ENCODE measurements at regions not wholly inside any gene's neighbourhood (a gene's known extent, or its start where the extent isn't known, plus 50 kb on each side); places are given as distances from the start of the nearest gene placed in this dataset.

DNA sequence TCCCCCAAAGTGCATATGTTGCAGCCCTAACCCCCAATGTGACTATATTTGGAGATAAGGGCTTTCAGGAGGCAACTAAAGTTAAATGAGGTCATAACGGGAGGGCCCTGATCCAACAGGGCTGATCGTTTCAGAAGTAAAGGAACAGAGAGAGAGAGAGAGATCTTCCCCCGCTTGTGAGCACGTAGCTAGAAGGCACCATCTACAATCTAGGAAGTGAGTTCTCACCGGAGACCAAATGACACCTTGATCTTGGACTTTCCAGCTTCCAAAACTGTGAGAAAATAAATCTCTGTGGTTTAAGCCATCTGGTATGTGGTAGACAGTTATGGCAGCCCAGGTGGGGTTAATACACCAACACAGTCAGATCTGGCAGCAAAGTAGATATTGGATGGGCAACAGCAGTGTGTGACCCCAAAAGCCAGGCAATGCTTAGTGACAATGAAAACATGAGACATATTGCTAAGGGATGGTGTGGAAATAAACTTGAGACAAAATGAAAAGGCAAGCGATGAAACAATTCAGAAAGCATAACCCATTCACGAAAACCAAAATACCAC, 147.2 kb upstream of the GSC start:
- Mint-ChIP-seq H3K27ac (no peak overlapping the region), H3K4me1 (no peaks in the 10 kb centered on the region), H3K36me3 (no peaks in the 10 kb centered on the region), H3K4me3 (peak overlapping the region in 1 of 4 donors; percentile 49), H3K9me3 (peaks cover 0 to 4% (median 3%) of the 10 kb centered on the region in 3 donors), H3K27me3 (peaks cover 5% of the 10 kb centered on the region)

DNA sequence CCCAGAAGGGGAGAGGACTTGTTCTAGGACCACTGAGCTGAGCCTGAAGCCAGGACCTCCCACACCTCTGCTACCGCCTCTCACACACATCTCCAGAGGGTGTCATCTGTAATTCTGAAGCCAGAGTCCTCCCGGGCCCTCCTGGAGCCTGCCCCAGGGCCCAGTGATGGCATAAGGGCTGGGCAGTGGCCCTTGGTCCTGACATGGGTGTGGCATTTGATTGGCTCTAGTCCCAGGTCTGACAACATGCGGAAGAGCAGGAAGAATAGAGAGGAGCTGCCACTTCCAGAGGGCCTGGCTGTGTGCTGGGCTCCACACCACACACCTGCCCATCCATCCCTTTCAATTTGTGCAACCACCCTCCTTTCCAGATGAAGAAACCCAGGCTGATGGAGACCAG, 144.3 kb upstream of the GSC start:
- Mint-ChIP-seq H3K4me3 (peak overlapping the region in 1 of 4 donors; percentile 69), H3K27ac (no peak overlapping the region), H3K9me3 (peaks cover 4 to 8% (median 8%) of the 10 kb centered on the region in 3 donors), H3K27me3 (peaks cover 4% of the 10 kb centered on the region), H3K4me1 (no peaks in the 10 kb centered on the region), H3K36me3 (no peaks in the 10 kb centered on the region)

DNA sequence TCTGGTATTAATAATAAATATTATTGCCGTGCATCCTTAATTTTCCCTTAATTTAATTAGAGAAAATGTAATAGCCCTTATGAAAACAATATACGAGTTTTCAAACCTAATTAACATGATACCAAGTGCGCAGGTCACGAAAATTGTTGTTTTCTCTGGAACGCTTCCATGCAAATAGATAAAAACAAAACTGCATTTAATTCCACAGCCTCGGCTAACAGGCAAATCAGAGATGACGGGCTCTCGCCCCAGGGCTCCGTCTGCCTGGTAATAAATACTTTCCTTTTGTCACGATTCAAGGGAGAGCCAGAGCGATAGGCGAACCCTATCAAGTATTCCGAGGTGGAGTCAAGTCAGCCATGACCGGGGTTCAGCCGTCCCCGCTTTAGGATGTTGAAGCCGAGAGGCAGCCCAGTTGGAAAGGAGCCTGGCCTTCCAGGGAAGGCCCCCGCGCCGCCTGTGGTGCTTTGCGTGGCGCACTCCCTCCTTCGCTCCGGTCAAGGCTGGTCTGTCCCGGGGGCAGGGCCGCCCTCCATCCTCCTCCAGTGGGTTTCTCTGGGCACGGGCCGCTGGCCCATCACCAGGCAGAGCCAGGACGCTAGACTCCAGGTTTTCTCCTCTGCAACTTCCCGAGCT, 137.8 kb upstream of the GSC start:
- Mint-ChIP-seq H3K9me3 (peaks cover 4 to 8% (median 5%) of the 10 kb centered on the region in 3 donors), H3K4me1 (no peaks in the 10 kb centered on the region), H3K4me3 (no peak overlapping the region), H3K36me3 (no peaks in the 10 kb centered on the region), H3K27me3 (peaks cover 1% of the 10 kb centered on the region), H3K27ac (no peak overlapping the region)

DNA sequence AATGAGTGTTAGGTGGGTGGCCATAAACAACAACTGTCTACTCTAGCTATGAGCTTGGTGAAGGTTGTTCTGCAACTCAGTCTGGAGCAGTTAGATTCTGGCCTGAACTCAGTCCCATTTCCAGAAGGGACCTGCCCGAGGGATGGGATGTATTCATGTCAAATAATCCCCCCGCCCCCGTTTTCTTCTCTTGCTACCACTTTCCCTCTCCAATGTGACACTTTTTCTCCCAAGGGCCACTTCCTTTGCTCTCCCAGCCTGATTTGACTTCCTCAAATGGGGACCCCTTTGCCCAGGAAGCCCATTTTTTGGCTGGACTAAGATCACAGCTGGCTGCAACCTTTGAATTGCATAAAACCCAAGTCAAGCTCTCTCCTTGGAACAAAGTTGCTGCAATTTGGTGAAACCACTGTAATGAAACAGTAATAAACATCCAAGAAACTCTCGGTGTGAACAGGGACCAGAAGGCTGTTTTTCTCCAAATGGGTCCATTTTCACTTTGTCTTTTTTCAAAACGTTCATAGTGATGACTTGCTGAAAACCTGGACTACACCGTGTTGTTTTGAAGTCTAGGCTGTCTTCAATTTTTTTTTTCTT, 137.2 kb upstream of the GSC start:
- no peak overlapping the region for H3K27ac Mint-ChIP-seq

DNA sequence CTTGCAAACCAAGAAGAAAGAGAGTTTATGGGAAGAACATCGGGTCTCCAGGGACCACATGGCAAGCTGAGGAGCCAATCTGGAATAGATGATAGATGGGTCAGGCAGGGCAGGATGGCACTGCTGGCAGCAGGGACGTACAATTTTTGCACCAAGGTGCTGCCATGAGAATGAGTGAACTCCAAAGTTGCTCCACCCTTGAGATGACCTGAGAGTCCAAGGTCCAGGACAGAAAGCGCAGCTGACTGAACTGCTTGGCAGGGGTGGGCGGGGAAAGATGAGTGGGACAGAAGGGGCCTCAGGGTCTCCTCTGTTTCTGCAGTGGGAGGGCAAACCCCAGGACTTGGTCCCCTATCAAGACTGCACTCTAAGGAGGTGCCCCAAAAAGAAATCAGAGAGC, 136.7 kb upstream of the GSC start:
- Mint-ChIP-seq H3K27me3 (peaks cover 1% of the 10 kb centered on the region), H3K36me3 (no peaks in the 10 kb centered on the region), H3K4me3 (no peak overlapping the region), H3K27ac (no peak overlapping the region), H3K9me3 (peaks cover 2 to 5% (median 3%) of the 10 kb centered on the region in 3 donors), H3K4me1 (no peaks in the 10 kb centered on the region)

More for the DNA sequence above, 137.2 kb upstream of the GSC start:
- Mint-ChIP-seq H3K4me1 (no peaks in the 10 kb centered on the region), H3K27me3 (peaks cover 1% of the 10 kb centered on the region), H3K4me3 (no peak overlapping the region), H3K9me3 (peaks cover 3 to 5% (median 4%) of the 10 kb centered on the region in 3 donors), H3K36me3 (no peaks in the 10 kb centered on the region)

DNA sequence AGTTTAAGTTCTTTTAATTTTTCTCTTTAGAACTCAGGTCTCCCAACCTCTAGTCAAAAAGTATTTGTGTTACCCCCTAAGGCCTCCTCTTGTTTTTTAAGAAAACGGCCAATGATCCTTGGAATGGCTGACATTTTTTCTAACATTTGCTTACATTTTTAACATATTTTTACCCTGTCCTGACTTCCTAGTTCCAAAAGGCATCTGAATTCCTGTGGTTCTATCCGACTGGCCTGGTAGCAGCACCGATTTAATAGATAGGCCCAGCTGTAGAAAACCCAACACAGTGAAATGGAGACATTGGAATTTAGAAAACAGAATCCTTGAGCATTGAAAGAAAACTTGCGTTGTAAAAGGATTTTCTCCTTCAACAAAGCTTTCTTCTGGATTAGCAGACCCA, 134.7 kb upstream of the GSC start:
- Mint-ChIP-seq H3K4me3 (no peak overlapping the region), H3K4me1 (no peaks in the 10 kb centered on the region), H3K9me3 (peaks cover 0 to 4% (median 0%) of the 10 kb centered on the region in 3 donors), H3K36me3 (no peaks in the 10 kb centered on the region), H3K27ac (no peak overlapping the region), H3K27me3 (peaks cover 3% of the 10 kb centered on the region)

DNA sequence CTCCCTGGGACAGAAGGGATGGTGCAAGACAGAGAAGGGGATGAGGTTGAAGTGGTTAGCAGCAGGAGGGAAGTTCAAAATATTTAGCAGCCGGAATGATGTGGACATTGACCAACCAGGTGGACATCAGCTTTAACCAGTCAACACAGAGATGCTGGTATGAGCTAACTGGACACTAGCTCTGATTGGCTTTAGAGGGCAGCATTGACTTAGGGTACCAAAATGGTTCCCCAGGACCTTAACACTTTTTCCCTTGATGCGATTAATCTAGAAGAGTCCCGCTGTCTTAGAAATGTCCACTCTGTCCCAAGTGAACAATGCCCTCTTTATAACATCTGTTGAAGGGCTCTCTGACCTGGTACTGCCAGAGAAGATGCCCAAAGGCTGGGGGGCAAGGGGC, 134.0 kb upstream of the GSC start:
- H3K27me3 Mint-ChIP-seq, result peaks cover 3% of the 10 kb centered on the region
- H3K27ac Mint-ChIP-seq, result no peak overlapping the region
- H3K36me3 Mint-ChIP-seq, result no peaks in the 10 kb centered on the region
- no peak overlapping the region for H3K4me3 Mint-ChIP-seq
- no peaks in the 10 kb centered on the region for H3K4me1 Mint-ChIP-seq
- H3K9me3 Mint-ChIP-seq, result peaks cover 0 to 4% (median 0%) of the 10 kb centered on the region in 3 donors

DNA sequence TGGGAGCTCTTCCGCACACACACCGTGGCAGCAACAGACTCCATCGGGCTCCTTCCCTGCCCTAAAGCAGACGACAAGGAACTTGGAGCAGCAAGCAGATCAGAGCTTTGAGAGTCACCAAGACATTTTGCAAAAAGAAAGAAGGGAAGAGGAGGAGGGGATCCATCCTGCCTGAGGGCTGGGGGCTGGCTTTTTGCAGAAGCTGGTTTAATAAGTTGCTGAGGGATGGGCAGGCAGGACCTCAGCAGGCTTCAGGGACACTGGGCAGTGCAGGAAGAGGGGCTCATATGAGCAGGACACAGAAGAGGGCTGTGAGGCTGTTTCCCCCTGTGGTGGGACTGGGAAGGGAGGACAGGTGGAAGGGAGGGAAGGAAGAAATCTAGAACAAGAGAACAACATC, 133.4 kb upstream of the GSC start:
- H3K27me3 Mint-ChIP-seq, result peaks cover 3% of the 10 kb centered on the region
- H3K27ac Mint-ChIP-seq, result no peak overlapping the region
- H3K4me1 Mint-ChIP-seq, result no peaks in the 10 kb centered on the region
- H3K36me3 Mint-ChIP-seq, result no peaks in the 10 kb centered on the region
- no peak overlapping the region for H3K4me3 Mint-ChIP-seq
- H3K9me3 Mint-ChIP-seq, result peaks cover 0 to 4% (median 0%) of the 10 kb centered on the region in 3 donors

DNA sequence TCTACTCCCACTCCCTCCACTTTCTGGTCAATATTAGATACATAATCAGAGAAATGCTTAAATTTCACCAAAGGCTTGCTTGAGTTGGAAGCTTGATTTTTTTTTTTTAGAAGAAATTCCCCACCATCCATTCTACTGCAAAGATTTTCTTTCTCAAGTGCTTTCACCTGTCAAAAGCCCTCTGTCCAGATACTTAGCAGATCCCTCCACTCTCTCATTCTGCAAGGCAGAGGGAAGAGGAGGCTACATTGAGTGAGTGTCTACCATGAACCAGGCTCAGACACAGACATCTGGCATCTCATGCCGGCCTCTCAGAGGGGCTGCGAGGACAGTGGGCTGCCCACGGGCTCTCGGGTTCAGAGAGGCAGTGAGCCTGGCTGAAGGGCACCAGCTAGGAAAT, 127.6 kb upstream of the GSC start:
- Mint-ChIP-seq H3K36me3 (no peaks in the 10 kb centered on the region), H3K4me3 (no peak overlapping the region), H3K9me3 (peaks cover 0 to 7% (median 2%) of the 10 kb centered on the region in 3 donors), H3K4me1 (no peaks in the 10 kb centered on the region), H3K27me3 (peaks cover 3% of the 10 kb centered on the region), H3K27ac (no peak overlapping the region)

DNA sequence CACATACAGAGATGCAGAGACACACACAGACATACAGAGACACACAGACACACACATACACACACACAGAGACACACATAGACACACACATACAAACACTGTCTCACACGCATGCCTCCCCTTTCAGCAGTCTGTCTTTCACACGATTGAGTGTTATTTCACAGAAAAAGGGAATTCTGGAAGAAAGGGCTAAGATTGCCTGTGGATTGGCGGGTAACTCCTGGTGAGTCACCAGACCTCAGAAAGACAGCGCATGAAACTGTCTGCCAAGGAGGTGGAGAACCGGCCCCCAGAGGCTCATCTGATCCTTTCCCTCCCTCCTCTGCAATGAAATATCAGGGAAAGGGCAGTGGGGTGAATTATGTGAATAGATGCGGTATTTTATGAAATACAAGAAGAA, 127.2 kb upstream of the GSC start:
- Mint-ChIP-seq H3K36me3 (no peaks in the 10 kb centered on the region), H3K4me3 (no peak overlapping the region), H3K27ac (no peak overlapping the region), H3K27me3 (peaks cover 3% of the 10 kb centered on the region), H3K9me3 (peaks cover 0 to 7% (median 2%) of the 10 kb centered on the region in 3 donors), H3K4me1 (no peaks in the 10 kb centered on the region)

DNA sequence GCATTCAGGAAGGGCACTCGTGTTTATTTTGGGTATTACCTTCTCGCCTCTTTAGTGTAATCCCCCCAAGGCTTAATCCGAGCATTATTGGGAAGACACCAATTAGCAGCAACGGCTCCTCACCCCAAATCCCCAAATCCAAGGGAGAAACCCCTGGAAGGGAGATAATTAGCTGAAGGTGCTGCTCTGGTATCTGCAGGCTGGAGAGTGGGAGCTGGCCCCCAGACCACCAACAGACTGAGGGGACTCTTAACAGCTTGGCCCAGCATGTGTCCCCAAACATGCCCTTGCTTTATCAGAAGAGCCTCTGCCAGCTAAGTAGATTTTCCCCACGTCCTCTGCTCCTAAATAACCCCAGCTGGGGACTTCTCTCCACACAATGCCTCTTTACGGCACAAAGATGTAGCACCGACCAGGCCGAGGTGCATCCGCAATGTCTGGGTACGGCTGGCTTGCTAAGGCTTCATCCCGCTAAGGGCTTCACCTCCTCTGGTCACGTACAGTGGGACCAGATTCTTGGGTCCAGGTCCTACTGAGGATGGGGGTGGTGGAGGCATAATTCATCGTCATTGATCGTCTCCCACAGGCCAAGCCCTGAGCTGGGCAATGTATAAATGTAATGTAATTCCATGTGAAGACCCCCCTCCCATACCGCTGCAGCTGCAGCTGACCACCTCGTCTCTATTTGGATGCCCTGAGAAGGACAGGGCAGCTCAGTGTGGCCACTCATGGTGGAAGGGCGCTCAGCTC, 123.7 kb upstream of the GSC start:
- no peak overlapping the region for H3K4me3 Mint-ChIP-seq
- H3K4me1 Mint-ChIP-seq, result no peaks in the 10 kb centered on the region

DNA sequence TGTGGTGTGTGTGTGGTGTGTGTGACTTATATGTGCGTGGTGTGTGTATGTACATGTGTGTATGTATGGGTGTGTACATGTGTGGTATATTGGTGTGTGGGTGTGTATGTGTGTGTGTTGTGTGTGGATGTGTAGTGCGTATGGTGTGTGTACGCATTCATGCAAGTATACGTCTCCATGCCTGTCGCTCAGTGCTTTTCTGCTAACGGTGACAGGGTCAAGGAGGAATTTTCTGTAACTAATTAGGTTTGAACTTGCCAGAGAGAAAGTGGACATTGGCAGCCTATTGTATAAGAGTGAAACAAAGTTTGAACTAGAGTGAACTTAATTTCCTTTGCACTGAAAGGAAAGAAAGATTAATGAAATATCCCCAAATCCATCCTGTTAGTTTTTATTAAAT, 120.9 kb upstream of the GSC start:
- Mint-ChIP-seq H3K4me3 (no peak overlapping the region), H3K27me3 (no peaks in the 10 kb centered on the region), H3K4me1 (no peaks in the 10 kb centered on the region), H3K36me3 (no peaks in the 10 kb centered on the region), H3K27ac (no peak overlapping the region), H3K9me3 (no peaks in the 10 kb centered on the region)

More for the DNA sequence above, 123.7 kb upstream of the GSC start:
- Mint-ChIP-seq H3K9me3 (peaks cover 0 to 2% (median 2%) of the 10 kb centered on the region in 3 donors), H3K27ac (no peak overlapping the region), H3K27me3 (no peaks in the 10 kb centered on the region), H3K36me3 (no peaks in the 10 kb centered on the region)

DNA sequence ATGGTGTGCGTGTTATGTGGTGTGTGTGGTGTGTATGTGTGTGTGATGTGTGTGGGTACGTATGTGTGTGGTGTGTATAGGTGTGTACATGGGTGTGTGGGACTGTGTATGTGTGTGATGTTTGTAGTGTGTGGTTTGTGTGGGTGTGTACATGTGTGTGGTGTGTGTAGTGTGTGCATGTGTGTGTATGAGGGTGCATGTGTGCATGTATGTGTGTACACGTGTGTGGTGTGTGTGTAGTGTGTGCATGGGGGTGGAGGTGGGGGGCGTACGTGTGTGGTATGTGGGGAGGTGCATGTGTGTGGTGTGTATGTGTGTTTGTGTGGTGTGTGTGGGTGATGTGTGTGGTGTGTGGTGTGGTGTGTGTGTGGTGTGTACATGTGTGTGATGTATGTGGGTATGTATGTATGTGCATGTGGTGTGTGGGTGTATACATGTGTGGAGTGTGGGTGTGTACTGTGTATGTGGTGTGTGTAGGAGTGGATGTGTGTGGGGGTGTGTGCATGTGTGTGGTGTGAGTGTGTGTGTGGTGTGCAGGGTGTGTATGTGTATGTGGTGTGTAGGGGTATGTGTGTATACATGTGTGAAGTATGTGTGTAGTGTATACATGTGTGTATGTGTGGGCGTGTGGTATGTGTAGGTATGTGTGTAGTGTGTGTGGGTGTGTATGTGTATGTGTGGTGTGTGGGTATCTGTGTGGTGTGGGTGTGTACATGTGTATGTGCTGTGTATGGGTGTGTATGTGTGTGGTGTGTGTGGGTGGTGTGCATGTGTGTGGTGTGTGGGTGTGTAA, 119.8 kb upstream of the GSC start:
- H3K4me3 Mint-ChIP-seq, result no peak overlapping the region
- H3K4me1 Mint-ChIP-seq, result no peaks in the 10 kb centered on the region
- no peaks in the 10 kb centered on the region for H3K27me3 Mint-ChIP-seq
- no peak overlapping the region for H3K27ac Mint-ChIP-seq
- no peaks in the 10 kb centered on the region for H3K9me3 Mint-ChIP-seq
- H3K36me3 Mint-ChIP-seq, result no peaks in the 10 kb centered on the region

DNA sequence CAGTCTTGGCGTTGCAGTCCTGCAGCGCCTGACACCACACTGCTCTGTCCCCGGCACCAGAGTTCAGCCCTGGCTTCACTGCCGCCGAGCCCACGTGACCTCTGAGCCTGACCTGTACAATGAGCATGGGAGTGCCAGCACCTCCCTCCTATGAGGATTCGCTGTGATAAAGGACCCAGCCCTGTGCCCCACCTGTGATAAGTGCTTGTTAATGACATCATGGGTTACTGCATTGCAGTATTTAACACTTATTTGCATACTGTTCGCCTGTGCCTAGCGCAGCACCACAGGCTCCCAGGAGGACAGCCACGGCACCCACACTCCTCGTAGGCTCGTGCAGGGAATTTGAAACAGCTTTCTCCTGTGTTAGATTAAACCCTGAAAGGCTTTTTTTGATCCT, 118.2 kb upstream of the GSC start:
- Mint-ChIP-seq H3K9me3 (peaks cover 0 to 2% (median 0%) of the 10 kb centered on the region in 3 donors), H3K27me3 (no peaks in the 10 kb centered on the region), H3K4me3 (no peak overlapping the region), H3K4me1 (no peaks in the 10 kb centered on the region), H3K27ac (no peak overlapping the region), H3K36me3 (no peaks in the 10 kb centered on the region)

DNA sequence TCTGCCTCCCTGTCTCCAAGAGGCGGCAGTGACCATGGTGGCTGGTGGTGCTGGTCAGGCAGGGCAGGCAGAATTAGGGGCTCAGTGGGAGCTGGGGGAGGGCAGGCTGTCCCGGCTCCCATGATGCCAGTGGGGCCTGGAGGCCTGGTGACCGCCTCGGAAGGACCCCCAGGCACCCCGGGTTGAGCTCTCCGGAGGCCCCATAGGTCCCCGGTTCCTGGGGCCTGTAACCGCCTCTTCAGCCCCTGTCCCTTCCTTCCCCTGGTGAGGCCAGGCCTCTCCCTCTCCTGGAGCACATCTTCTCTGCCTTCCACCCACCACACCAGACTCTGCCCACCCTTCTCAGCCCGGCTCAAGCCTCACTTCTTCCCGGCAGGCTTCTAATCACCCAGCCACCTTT, 117.7 kb upstream of the GSC start:
- Mint-ChIP-seq H3K9me3 (peaks cover 0 to 2% (median 0%) of the 10 kb centered on the region in 3 donors), H3K27me3 (no peaks in the 10 kb centered on the region), H3K4me1 (no peaks in the 10 kb centered on the region), H3K36me3 (no peaks in the 10 kb centered on the region), H3K27ac (no peak overlapping the region), H3K4me3 (no peak overlapping the region)

All from IgD-negative memory B cell (primary cell).